Testis (tissue), 2 donors: ENCODE measurements at regions not wholly inside any gene's neighbourhood (a gene's known extent, or its start where the extent isn't known, plus 50 kb on each side); places are given as distances from the start of the nearest gene placed in this dataset.

ENCODE experiments used
- CTCF ChIP-seq, 3 experiments: fragments of 450-650 bp in 2 of 3; fragments of 200-600 bp in 1 of 3; sonication (generic) in 1 of 3; IDR thresholded peaks; one replicate each; pipeline ENCODE4 v1.5.1; 2016 to 2019; ENCODE audit warnings: antibody characterized with exemption in 3 of 3, mild to moderate bottlenecking in 2 of 3, moderate library complexity in 1 of 3
- POLR2A ChIP-seq: fragments of 450-650 bp; IDR thresholded peaks from one replicate; pipeline ENCODE4 v1.6.1; 2017; ENCODE audit warnings: antibody characterized with exemption, mild to moderate bottlenecking, moderate library complexity

- TF ChIP-seq POLR2A: no peak
- no peak for TF ChIP-seq CTCF (IDR thresholded peaks at IDR 0.05)
Observed at GRCh38 chr10:125230251-125230650, 69.9 kb upstream of the CTBP2 start.
